ENCODE measurements at regions not wholly inside any gene's neighbourhood (a gene's known extent, or its start where the extent isn't known, plus 50 kb on each side); places are given as distances from the start of the nearest gene placed in this dataset.
A peak's percentile ranks its signal among the peaks of the same experiment; 100 is the strongest.

DNA sequence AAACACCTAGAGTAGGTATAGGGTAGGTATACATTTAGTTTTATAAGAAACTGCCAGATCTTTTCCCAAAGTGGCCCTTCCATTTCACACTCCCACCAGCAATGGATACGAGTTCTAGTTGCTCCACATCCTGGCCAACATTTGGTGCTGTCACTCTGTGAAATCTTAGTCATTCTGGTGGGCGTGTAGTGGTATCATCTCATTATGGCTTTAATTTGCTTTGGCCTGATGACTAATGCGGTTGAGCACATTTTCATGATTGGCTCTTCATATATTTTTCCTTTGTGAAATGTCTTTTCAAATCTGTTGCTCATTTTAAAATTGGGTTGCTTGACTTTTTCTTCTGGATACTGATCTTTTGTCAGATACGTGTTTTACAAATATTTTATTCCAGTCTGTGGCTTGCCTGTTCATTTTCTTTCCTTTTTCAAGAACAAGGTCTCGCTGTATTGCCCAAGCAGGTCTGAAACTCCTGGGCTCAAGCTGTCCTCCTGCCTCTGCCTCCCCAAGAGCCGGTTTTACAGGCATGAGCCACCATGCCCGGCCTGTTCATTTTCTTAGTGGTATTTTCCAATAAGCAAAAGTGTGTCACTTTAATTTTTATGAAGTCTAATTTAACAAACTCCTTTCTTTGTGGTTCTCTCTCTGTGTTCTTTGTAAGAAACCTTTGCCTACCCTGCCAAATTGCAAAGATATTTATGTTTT lies 192.4 kb downstream of the SEC14L1 start:
- DNase-seq (ENCODE audit: low read depth): peak; percentile 86

DNA sequence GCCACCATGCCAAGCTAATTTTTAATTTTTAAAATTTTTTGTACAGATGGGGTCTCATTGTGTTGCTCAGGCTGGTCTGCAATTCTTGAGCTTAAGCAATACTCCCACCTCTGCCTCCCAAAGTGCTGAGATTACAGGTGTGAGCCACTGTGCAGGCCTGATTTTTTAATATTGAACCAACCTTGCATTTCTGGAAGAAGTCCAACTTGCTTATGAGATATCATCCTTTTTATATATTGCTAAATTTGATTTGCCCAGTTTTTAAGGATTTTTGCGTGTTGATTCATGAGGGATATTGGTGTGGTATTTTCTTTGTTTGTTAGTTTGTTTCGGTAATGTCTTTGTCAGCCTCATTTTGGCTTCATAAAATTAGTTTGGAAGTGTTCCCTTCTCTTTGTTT lies 196.4 kb downstream of the SEC14L1 start:
- no peak for DNase-seq (ENCODE audit: low read depth)

DNA sequence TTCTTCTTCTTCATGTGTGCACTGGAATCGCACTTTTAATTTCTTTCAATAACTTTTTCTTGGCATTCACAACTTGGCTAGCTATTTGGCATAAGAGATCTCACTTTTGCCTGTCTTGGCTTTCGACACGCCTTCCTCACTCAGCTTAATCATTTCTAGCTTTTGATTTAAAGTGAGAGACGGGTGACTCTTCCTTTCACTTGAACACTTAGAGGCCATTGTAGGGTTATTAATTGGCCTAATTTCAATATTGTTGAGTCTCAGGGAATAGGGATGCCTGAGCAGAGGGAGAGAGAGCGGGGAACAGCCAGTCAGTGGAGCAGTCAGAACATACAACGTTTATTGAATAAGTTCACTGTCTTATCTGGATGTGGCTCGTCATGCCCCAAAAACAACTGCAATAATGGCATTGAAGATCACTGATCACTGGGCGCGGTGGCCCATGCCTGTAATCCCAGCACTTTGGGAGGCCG lies 200.3 kb downstream of the SEC14L1 start:
- DNase-seq (ENCODE audit: low read depth): no peak

DNA sequence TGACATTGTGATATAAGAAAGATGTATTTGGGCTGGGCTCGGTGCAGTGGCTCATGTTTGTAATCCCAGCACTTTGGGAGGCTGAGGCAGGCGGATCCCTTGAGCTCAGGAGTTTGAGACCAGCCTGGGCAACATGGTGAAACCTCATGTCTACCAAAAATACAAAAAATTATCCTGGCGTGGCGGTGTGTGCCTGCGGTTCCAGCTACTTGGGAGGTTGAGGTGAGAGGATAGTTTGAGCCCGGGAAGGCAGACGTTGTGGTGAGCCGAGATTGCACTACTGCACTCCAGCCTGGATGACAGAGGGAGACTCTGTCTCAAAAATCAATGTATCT lies 201.9 kb downstream of the SEC14L1 start:
- DNase-seq (ENCODE audit: low read depth): peak; percentile 17

DNA sequence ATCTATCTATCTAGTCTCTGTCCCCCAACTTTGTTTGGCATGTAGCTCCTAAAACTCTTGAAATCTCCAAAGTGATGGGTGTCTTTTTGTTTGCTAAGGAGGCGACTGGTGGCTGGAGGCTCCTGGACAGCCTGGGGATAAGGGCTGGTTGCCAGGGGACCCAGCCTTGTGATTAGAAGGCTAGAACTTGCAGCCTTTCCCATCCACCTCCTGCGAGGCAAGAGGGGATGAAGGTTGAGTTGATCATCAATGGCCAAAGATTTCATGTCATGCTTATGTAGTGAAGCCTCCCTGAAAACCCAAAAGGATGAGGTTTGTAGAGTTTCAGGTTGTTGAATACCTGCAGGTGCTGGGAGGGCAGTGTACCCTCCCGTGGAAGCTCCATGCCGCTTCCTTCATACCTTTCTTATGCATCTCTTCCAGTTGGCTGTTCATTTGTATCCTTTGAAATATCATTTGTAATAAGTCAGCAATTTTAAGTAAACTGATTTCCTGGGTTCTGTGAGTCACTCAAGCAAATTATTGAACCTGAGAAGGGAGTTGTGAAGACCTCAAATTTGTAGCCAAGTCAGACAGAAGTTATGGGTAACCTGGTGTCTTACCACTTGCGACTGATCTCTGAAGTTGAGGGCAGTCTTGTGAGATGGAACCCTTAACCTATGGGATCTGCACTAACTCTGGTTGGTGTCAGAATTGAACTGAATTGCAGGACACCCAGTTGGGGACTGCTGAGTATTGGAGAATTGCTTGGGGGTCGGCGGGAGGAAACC lies 202.4 kb downstream of the SEC14L1 start:
- no peak for DNase-seq (ENCODE audit: low read depth)

DNA sequence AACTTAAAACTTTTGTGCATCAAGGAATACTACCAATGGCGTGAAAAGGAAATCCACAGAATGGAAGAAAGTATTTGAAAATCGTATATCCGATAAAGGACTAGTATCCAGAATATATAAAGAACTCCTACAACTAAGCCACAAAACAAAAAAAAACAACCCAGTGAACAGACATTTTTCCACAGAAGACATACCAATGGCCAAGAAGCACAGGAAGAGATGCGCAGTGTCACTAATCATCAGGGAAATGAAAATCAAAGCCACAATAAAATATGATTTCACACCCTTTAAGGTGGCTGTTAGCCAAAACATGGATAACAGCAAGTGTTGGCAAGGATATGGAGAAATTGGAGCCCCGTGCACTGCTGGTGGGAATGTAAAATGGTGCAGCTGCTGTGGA lies 203.3 kb downstream of the SEC14L1 start:
- DNase-seq (ENCODE audit: low read depth): no peak

DNA sequence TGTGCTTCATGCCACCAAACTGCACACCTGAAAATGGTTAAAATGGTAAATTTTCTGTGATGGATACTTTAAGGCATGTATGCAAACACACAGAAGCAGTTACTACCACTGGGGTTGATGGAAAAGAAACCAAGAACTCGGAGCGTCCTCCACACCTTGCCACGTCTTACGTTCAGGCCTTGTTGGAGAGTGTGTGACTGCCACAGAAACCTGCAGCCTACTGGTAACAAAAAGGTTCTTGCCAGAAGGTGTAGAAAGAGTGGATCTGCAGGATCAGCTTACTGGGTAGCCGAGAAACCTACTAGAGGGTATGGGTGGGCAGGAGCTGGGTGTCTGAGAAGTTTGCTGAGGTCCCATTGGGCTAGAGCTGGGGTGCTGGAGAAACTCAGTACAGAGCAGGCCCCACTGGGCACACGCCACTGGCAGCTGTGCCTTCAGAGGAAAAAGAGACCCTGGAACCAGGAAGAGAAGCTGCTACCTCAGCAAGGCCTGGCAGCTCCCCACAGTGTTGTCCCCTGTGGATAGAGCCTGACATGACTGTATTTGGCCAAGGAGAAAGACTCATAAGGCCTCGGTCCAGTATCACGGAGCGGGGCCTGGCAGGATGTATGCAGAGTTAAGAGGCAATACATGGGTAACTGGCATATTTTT lies 204.6 kb downstream of the SEC14L1 start:
- no peak for DNase-seq (ENCODE audit: low read depth)

DNA sequence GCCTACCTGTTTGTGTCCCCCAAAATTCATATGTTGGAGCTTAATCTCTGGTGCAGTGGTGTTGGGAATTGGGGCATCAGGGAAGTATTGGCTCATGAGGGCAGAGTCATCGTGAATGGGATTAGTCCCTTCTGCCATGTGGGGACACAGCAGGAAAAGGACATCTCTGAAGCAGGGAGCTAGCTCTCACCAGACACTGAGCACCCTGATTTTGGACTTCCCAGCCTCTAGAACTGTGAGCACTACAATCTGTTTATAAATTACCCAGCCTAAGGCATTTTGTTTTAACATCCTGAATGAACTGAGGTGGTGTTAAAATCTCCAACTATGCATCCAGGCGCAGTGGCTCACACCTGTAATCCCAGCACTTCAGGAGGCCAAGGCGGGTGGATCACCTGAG lies 206.0 kb downstream of the SEC14L1 start:
- no peak for DNase-seq (ENCODE audit: low read depth)

DNA sequence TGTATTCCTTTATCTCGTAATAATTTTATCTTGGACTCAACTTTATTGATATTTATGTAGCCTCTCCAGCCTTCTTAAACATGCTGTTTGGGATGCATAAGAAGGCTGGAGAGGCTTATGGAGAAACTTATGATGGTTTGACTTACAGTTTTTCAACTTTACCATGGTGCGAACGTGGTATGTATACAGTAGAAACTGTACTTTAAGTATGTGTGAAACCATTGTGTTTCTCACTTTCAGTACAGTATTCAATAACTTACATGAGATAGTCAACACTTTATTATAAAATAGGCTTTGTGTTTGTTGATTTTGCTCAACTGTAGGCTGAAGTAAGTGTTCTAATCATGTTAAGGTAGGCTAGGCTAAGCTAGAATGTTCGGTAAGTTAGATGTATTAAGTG lies 206.8 kb downstream of the SEC14L1 start:
- no peak for DNase-seq (ENCODE audit: low read depth)

DNA sequence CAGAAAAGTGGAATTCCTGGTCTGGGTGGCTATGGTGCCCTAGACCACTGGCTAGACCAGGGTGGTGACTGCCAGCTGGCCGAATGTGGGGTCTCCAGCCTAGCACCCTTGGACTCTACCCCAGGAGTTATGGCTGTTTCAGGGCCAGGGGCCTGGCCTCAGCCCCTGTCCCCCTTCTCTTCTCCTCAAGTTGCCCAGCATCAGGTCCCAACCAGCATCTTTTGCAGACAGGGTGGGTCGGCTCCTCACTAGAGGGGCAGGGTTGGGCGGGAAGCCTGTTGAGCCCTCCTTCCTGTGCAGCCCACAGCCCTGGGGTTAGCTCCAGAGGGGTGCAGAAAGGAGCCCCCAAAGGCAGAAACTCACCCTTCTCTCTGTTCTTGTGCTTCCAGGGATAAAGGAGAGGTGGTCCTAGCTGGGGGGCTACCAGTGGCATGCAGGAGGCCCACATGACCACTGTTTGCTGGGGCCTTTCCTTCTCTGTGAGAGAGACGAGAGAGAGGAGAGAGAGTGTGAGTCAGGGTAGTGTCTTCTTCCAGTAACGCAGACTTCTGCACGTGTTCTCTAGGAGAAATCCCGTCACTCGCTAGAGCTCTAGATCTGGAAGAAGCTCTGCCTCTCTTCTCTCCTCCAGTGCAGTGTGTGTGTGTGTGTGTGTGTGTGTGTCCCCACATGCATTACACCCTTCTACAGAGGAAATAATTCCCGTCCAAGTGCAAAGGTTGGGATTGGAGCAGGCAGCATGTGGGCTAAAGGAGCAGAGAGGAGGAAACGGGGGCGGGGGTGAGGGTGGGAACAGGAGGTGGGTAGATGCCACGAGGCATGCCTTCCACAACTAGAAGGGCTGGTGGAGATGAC lies 209.4 kb downstream of the SEC14L1 start:
- DNase-seq (ENCODE audit: low read depth): no peak

DNA sequence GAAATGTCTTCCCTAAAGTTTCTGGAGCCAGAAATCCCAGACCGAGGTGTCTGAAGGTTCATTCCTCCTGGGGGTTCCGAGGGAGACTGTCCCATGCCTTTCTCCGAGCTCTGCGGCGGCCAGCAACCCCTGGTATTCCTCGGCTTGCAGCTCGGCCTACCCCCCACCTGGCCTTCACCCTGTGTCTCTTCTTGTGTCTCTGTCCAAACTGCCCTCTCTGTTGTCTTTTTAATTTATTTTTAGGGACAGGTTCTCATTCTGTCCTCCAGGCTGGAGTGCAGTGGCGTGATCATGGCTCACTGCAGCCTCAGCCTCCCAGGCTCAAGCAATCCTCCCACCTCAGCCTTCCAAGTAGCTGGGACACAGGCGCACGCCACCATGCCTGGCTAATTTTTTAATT lies 211.7 kb downstream of the SEC14L1 start:
- DNase-seq (ENCODE audit: low read depth): no peak

DNA sequence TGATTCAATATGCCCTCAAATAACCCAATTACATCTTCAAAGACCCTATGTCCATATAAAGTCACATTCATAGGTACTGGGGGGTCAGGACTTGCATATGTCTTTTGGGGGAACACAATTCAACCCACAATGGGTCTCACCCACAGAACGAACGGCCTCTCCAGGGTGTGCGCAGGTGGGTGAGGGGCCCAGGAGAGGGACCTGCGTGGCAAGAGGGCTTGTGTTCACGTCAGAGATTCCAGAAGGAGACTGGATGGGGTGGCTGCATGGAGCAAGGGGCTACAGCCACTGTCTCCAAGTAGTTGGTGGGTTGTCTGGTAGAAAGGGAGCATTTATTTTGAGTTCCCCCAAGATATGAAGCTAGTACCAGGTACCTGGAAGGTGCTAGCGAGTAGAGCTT lies 212.2 kb downstream of the SEC14L1 start:
- no peak for DNase-seq (ENCODE audit: low read depth)

DNA sequence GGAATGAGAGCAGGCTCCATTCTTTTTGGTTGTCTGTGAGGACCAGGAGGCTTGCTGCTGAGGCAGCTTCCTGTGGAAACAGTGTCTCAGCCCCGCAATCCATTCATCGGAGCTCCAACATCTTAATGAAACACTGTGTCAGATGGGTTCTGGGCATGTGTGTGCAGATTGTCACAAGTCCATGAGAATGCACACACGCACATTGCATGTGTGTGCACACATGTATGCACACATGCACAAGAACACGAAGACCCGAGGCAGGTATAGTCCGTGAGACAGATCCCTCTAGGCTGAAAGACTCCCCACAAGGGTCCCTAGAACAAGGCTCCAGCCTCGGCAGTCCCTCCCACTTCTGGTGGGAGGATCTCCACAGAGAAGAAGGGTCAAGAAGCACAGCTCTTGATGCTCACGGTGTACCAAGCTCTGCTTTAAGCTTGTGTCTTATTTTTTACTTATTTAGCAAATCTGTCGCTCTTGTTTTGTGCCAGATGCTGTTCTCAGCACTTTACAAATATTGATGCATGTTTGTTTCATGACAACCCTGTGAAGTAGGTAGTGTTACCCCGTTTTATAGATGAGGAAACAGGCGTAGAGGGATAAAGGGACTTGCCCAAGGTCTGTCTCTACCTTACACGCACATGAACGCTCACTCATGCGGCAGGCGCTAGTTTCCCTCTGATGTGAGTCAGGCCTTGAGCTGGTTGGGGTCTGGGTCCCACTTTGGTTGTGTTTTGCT lies 213.1 kb downstream of the SEC14L1 start:
- DNase-seq (ENCODE audit: low read depth): no peak

DNA sequence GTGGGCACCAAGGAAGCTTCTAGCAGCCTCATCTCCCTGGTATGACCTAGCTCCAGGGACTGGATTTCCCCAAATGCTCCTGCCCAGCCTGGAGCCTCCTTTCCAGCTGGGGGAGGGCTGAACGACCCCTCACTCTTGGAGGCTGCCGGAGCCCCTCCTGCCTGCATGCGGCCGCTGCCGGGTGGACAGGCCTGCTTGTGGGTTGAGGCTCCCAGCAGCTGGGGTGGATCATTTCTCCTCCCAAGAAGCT lies 213.6 kb downstream of the SEC14L1 start:
- no peak for DNase-seq (ENCODE audit: low read depth)

DNA sequence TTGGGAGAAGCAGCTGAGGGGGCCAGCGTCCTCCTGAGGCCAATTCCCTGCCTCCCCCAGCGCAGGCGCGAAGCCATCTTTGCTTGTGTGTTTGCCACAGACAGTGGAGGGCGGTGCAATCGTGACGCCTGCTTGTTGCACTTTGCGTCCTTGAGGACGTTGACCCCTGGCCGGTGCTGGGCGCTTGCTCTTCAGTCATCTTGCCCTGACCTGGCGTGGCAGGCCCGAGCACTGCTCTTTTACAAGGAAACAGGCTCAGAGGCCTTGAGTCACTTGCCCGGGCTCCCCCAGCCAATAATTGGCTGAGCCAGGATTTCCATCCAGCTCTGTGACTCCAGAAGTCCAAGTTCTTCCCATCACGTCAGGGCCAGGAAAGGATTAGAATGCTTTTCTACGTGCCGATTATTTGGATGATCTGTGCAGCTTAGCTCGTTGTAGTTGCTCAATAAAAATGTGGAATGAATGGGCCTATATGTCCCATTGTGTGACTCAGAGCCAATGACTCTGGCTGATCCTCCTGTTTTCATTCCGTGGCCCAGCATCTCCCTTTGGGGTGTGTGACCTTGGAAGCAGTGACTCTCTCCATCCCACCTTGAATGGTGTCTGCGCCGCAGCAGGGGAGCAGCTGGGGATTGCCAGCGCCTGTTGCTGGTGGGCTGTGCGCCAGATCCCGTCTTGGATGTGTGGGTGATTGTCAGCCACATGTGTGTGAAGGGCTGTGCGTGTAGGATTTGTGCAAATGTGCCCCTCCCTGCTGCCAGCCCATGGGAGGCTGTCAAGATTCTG lies 214.1 kb downstream of the SEC14L1 start:
- DNase-seq (ENCODE audit: low read depth): peak; percentile 73

DNA sequence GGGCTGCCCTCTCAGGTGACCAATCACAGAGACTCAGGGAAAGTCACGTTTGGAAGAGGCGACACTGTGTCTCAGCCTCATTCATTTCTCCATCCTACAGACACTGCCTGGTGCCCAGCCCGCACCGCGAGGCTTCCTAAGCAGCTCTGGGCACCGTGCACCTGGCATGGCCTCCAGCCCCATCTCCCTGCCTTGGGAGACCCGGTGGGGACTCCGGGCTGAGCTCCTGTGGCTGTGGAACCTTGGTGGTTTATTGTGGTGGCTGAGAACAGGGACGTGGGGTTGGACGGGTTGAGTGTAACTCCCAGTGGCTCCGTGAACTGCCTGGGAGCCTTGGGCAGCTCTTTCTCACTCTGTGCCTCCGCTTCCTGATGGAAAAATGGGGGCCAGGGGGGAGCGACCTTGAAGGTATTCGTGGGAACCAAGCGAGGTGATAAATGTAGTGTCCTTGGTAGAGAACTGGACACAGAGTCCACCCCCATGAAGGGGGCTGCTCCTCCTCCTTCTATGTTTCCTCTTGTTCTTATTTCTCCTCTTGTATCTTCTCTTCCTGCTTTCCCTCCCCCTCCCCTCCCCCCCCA lies 215.4 kb downstream of the SEC14L1 start:
- DNase-seq (ENCODE audit: low read depth): no peak

DNA sequence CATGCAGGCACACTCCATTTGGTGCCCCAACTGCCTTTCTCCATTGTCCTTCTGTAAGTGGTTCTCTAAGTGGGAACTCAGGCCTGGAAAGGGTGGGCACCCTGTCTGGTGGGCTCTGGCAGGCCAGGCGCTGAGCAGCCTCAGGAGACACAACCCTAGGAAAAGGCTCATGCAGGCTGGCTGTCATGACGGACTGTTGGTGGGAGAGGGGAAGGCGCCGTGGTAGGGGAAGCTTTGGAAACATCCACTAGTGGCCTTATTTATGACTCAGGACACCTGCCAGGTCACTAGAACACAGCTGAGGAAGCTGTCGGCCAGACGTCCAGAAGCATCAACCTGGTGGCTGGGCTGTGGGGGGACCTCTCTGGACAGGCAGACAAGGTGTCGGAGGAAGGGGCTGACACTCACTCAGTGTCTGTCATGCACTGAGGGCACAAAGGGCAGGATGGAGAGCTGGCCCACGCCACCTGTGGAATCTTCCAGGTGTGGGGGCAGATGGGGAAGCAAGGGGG lies 216.0 kb downstream of the SEC14L1 start:
- no peak for DNase-seq (ENCODE audit: low read depth)

DNA sequence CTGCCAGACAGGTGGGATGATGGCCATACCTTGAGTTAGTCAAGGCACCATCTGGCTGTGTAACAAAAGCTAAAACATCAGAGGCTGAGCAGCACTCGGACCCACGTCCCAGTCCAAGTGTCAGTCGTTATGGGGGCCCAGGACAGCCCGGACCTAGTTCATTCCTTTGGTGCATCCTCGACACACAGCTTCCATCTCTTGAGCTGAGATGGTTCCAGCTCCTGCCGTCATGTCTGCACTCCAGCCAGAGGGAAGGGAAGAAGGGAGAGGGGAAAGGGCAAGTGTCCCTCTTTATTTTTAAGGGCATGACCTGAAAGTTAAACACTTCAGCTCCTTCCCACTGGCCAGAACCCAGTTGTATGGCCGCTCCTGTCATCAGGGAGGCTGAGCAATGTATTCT lies 218.0 kb downstream of the SEC14L1 start:
- DNase-seq (ENCODE audit: low read depth): no peak

DNA sequence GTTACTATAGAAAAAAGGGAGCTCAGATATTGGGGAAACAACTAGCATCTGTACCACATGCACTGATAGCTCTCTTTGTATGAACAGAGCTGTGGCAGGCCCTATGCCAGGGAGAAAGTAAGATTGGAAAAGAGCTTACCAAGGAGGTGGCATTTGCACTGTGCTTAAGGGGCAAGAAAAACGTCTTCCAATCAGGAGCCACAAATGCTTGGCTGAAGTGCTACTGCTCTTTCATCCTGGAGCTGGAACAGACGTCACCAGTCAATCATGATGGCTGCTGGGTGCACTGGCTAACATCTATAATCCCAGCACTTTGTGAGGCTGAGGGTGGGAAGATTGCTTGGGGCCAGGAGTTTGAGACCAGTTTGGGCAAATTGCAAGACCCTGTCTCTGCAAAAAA lies 218.5 kb downstream of the SEC14L1 start:
- DNase-seq (ENCODE audit: low read depth): no peak

DNA sequence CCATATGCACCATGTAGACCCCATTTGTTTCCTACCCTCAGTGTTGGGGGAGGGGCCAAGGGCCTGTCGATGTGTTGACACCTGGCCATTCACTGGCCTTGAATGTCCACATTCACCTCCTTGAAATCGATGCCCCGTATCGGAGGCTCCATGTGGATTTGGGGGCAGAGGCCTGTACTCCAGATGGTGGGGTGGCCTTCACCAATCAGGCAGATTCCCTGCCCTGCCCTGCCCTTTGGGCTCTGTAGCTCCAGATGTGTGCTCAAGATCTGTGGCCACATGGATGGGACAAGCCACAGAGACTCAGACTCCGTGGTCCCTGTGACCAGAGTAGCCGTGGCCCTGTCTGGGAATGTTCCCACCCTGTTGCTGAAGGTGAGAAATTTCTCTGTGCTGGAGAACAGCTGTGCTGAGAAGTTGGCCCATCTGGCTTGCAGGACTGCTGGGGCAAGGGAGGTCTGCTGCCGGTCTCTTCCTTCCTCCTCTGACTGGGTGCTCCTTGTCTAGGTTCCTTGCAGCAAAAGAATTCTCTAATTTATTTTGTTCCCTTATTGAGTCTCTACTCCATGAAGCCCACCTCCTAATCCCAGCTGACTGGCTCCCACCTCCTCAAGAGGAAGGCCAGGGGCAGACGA lies 221.3 kb downstream of the SEC14L1 start:
- no peak for DNase-seq (ENCODE audit: low read depth)

Data from Daoy (cell line).